HG02840 (cell line): ENCODE measurements at regions not wholly inside any gene's neighbourhood (a gene's known extent, or its start where the extent isn't known, plus 50 kb on each side); places are given as distances from the start of the nearest gene placed in this dataset.
A peak's percentile ranks its signal among the peaks of the same experiment; 100 is the strongest.

Experiments
- ATAC-seq: cut with Tn5 transposase; IDR thresholded peaks from one replicate; pipeline ENCODE4 v1.9.1; 2021; ENCODE audit warnings: mild to moderate bottlenecking, moderate library complexity, moderate number of reproducible peaks; ENCODE audit not compliant: unreplicated experiment, low FRiP score

- no peak for ATAC-seq
Observed at GRCh38 chr21:35207322-35207721, 158.2 kb upstream of the RUNX1 start.

DNA sequence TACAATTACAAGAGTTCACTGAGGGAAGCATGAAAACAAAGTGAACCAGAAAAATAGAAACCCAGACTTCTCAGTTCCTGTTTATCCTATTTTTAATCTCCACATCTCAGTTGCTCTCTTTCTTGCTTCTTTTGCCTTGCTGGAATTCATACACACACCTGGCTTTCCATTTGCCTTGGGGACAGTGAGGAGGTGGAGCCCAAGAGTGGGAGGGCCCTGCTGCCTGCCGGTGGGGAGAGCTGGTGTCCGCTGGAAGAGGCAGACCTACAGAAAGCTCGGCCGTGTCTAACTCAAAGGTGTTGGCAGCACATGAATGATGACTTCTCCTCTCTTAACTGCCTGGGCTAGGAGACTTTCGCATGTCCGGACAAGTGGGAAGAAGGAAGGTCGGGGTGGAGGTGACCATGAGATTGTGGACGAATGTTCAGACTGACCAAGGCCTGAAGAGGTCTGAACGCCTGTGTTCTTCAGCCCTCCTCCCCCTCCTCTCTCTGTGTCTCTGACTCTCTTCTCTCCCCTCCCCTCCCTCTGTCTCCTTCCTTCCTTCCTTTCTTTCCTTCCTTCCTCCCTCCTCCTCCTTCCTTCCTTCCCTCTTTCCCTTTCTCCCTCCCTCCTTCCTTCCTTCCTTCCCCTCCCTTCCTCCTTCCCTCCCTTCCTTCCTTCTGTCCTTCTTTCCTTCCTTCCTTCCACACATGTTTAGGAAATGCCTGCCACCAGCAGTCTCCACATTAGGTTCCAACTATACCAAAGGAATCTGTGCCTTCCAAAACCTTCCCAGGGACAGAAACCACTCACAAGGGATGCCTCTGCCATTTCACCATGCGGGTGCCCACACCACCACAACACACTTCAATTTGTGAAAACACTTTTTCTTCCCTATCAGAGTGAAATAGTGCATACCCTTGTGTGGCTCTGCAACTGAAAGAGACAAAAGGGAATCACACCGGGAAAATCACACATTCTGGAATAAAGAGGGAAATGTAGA, 157.3 kb upstream of the RUNX1 start:
- ATAC-seq, result no peak

GRCh38 chr21:35204850-35205541, 155.9 kb upstream of the RUNX1 start:
- ATAC-seq, result no peak

DNA sequence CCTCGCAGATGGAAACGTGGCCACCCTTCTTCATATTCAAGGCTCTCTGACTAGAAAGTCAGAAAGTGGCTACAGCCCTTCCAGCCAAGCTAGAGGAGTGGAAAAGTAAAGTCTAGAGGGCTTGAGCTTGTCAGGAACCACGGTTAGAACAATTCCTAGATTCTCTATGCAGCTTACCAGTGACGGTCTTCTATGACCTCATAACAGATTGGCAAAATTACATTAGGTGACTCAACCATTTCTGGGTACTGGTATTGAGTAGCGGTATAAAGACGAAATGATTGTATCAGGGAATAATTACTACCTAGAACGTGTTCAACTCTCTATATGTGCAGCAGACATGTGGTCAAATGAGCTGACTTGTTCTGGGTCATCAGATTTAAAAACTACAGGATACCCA, 155.0 kb upstream of the RUNX1 start:
- no peak for ATAC-seq

- no peak for ATAC-seq
Observed at GRCh38 chr21:35203093-35203977, 154.2 kb upstream of the RUNX1 start.

GRCh38 chr21:35202431-35202830, 153.3 kb upstream of the RUNX1 start:
- no peak for ATAC-seq

- no peak for ATAC-seq
Observed at GRCh38 chr21:35201799-35202198, 152.7 kb upstream of the RUNX1 start.

DNA sequence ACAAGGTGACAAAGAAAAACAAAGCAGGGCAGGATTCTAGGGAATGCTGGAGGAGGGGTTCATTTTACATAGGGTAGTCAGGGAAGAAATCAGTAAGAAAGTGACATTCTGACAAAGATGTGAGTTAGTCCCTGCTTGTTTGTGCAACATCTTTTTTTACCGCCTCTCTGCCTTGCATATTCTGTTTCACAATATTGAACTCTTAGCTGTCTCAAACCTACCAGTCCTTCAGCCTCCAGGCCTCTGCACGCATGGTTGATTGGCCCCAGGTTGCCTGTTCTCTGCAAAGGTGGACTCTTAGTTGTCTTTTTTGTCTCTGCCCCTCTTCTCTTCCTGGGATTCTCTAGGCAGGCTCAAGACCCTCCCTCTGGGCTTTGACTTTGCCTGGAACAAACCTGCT, 152.2 kb upstream of the RUNX1 start:
- ATAC-seq, result no peak

DNA sequence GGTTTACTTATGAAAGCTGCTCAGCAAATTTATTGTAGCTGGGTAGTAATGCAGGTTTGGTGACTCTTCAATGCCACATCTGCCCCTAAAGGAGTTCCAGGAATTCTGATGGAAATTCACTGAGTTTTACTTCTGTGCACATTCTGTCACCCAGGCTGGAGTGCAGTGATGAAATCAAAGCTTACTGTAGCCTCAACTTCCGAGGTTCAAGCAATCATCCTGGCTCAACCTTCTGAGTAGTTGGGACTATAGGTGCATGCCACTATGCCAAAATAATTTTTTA, 150.6 kb upstream of the RUNX1 start:
- ATAC-seq, result no peak

- no peak for ATAC-seq
Observed at GRCh38 chr21:35198982-35199732, 150.1 kb upstream of the RUNX1 start.

DNA sequence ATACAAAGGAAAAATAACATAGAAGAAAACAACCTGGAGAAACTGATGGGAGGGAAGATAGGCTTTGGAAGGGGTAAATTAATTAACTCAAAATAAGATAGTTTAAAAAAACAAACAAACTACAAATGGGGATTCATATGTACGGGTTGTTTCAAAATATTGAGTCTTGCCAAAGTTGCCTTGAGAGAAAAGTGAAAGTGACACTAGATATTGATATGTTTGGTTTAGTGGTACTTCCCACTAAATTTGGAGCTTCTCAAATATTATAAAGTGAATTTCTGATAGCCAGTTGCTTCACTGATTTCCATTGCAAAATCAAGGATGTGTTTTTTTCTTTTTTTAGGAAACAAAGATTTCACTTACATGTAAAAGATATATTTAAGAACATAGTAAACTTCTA, 149.5 kb upstream of the RUNX1 start:
- no peak for ATAC-seq

DNA sequence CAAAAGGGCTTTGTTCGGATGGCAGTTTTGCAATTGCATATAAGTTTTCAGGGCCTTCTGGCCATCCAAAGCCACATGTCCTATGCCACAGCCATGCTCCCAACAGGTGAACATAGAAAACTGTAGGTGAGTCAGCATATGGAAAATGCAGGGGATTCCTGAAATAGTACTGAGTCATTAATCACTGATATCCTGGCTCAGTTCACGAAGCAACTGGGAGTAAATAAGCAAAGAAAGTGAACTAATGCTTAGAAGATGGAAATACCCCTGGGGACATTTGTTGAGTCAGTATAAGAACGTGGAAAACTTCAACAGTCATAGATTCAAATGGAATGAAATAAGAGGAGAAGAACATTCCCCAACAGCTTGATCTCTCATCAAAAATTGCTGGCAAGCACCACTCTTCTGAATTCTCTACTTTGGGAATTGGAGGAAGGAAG, 148.9 kb upstream of the RUNX1 start:
- ATAC-seq, result no peak

GRCh38 chr21:35197191-35197590, 148.1 kb upstream of the RUNX1 start:
- no peak for ATAC-seq

DNA sequence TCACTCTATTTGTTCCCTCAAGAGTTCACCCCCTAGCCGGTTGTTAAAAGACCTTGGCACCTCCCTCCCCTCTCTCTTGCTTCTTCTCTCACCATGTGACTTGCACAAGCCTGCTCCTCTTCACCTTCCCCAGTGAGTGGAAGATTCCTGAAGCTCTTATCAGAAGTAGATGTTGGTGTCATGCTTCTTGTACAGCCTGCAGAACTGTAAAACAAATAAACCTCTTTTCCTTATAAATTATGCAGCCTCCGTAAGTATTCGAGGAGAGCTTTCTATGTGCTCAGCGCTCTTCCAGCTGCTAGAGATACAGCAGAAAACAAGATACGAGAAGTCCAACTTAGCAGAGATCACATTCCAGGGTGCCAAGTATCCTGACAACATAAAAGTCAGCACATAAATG, 147.0 kb upstream of the RUNX1 start:
- ATAC-seq, result no peak

DNA sequence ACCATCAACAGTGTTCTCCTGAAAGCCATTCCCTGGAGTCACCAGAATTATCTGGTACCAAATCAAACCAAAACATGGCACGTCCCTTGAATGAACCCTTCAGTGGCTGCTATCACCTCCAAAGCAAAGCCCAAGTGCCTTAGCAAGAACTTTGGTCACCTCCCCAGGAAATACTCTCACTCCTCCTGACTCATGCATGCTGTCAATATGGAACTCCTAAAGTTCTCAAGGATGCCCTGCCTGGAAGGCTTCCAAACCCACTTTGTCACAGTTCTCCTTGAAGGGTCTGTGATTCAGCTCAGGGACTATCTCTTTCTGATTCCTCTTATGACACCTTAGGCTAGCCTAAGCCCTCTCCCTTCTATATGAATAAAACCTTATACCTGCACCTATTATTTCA, 146.1 kb upstream of the RUNX1 start:
- no peak for ATAC-seq

- no peak for ATAC-seq
Observed at GRCh38 chr21:35191754-35192153, 142.7 kb upstream of the RUNX1 start.

- ATAC-seq, result no peak
Observed at GRCh38 chr21:35191128-35191527, 142.0 kb upstream of the RUNX1 start.

DNA sequence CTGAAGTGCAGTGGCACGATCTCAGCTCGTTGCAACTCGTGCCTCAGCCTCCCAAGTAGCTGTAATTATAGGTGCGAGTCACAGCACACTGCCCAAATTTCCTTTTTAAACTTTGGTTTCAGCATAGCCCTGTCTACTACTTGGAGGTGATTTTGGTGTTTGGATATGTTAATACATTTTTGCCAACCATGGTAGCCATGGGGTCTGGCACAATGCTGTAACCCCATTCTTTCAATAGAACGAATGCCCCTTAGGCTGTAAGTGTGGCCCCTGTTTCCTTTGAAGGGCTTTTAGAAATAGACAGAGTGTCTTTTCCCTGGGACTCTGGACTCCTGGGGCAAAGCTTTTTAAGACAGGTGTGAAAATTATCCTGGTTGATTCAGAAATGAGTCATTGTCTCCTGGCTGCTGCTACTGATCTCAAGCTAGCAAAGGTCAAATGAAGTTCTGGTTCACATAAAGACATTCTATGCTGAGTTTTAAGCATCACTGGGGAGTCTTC, 141.1 kb upstream of the RUNX1 start:
- ATAC-seq, result no peak

DNA sequence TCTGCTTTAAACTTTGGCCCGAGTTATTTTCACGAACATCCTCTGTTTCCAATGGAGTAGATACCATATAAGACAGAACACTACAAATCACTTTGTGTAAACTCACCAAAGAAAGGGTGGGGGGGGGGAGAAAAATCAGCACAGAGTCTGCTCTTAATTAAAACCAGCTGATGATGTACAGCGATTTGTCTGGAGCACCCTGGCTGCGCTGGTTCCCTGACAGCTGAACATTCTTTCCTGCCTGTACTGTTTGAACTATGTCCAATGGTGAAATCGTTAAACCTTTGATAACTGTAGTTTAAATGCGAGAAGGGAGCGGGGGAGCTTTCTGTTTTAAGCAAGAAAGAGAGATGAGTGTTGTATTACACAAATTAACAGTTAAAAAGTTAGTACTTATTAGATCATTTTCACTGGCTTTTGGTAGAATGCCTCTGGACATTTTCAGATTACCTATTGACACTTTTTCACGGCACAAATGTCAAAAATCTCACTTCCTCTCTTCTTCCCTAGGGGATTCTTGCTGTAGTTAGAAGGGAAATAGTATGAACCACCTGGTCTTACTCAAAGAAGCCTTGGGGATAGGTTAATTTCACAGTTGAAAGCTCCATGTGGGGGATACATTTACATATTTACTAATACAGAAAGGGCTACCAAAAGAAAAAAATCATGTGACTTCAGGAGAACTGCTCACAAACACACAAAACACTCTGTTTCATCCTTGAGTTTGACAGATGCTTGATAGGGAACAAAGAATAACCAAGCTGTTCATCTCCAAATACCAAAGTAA, 140.2 kb upstream of the RUNX1 start:
- ATAC-seq, result peak; percentile 93
